Ovary (tissue), 7 donors: ENCODE measurements at regions not wholly inside any gene's neighbourhood (a gene's known extent, or its start where the extent isn't known, plus 50 kb on each side); places are given as distances from the start of the nearest gene placed in this dataset.
"Not testable (repeated sequence)": the region's sequence is repeated elsewhere in the genome, so short reads cannot be mapped to it uniquely, and the experiment has no call there.

ENCODE experiments used
- DNase-seq, 5 donors: peaks; one replicate each; pipeline ENCODE4 v3.0.0-alpha.2; 2019 to 2020
- H3K27ac ChIP-seq, 2 donors: fragments of 200-600 bp; one replicate each; pipeline versions ENCODE4 v1.5.1 to v1.8.0; 2019 to 2022
- H3K27me3 ChIP-seq: fragments of 200-600 bp; one replicate; pipeline ENCODE4 v1.8.0; 2022
- H3K36me3 ChIP-seq: fragments of 200-600 bp; sonication (generic); one replicate; pipeline ENCODE4 v1.5.1; 2019
- H3K4me1 ChIP-seq: one replicate; pipeline ENCODE4 v1.8.1; 2013; ENCODE audit warnings: mild to moderate bottlenecking, moderate library complexity; ENCODE audit not compliant: insufficient read depth
- H3K4me3 ChIP-seq: fragments of 200-600 bp; sonication (generic); one replicate; pipeline ENCODE4 v1.5.1; 2017
- H3K9me3 ChIP-seq, 2 donors: fragments of 200-600 bp in 1 of 2; sonication (generic) in 1 of 2; one replicate each; pipeline versions ENCODE4 v1.5.1 to v1.8.1; 2013 to 2019; ENCODE audit warnings: mild to moderate bottlenecking in 1 of 2, moderate library complexity in 1 of 2
- EP300 ChIP-seq: sonication (generic); formaldehyde crosslinking; IDR thresholded peaks from one replicate; pipeline ENCODE4 v1.6.1; 2017; ENCODE audit warnings: antibody characterized with exemption
- POLR2A ChIP-seq: fragments of 450-650 bp; IDR thresholded peaks from one replicate; pipeline ENCODE4 v1.6.1; 2017; ENCODE audit warnings: antibody characterized with exemption, mild to moderate bottlenecking, moderate library complexity
- WGBS, 3 donors: extraction: QIAGEN DNeasy Blood & Tissue Kit in 1 of 3; methylation state at CpG; one replicate each; pipeline versions ENCODE4 v1.1.5 to v1.1.7; 2013 to 2017; 5-methylcytosine and 5-hydroxymethylcytosine counted together
- intact Hi-C, 4 donors: fragments of 100-400 bp; cut with DNase I; formaldehyde crosslinking; loops; one replicate each; pipeline versions ENCODE4 v1.11.0 to v1.15.1; 2022 to 2023
- TF ChIP-seq, protein P1 (sequence below), 3 donors: fragments of 450-650 bp in 2 of 3; fragments of 200-600 bp in 1 of 3; IDR thresholded peaks; one replicate each; pipeline versions ENCODE4 v1.5.1 to v1.8.0; 2016 to 2022; ENCODE audit warnings: antibody characterized with exemption in 3 of 3, mild to moderate bottlenecking in 1 of 3
- donor health status: DM: no; HTN: no; CAD: no; lungs with moderate emphysema.
- donor health status: DM: no; HTN: no; CAD: no.
- donor health status: Bipolar disorder and iron deficiency.
- donor health status: DM: no; HTN: no; CAD: no.
- donor health status: DM: yes; HTN: yes; CAD: no.

DNA sequence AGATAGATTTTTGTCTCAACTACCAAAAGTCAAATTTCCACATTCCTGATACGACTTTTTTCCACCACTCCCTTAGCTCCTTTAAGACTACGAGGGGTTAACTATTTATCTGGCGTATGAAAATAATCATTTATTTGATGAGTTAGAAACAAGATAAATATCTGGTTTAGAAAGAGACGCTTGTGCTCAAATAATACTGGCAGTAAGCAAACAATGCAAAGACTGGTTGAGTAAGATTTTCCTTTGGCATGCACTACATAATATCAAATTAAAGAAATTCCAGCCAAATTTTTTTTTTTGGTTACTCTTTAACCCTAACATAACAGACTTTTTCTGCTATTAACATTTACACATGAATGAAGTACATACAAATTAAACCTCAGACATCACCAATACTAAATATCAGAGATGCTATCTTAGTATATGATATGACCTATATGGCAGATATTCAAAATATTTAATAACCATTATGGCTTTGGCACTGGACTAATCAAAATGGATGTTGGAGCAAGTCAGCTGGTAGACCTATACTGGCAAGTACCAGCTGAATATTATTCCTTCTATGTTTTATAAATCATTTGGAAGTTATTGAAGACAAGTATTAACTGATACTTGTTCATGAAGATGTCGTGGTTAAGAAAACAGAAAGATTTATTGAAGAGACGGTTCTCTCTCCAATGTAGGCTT is 345.3 kb downstream of the TFAP2B start:
- Histone ChIP-seq H3K36me3 (no peaks in the 10 kb centered on the region), H3K4me3 (no peak overlapping the region), H3K4me1 (no peaks in the 10 kb centered on the region), H3K9me3 (no peaks in the 10 kb centered on the region), H3K27me3 (no peaks in the 10 kb centered on the region), H3K27ac (no peak overlapping the region)
- no peak for DNase-seq
- no peak for TF ChIP-seq POLR2A
- no peak for TF ChIP-seq EP300
- TF ChIP-seq, protein P1, sequence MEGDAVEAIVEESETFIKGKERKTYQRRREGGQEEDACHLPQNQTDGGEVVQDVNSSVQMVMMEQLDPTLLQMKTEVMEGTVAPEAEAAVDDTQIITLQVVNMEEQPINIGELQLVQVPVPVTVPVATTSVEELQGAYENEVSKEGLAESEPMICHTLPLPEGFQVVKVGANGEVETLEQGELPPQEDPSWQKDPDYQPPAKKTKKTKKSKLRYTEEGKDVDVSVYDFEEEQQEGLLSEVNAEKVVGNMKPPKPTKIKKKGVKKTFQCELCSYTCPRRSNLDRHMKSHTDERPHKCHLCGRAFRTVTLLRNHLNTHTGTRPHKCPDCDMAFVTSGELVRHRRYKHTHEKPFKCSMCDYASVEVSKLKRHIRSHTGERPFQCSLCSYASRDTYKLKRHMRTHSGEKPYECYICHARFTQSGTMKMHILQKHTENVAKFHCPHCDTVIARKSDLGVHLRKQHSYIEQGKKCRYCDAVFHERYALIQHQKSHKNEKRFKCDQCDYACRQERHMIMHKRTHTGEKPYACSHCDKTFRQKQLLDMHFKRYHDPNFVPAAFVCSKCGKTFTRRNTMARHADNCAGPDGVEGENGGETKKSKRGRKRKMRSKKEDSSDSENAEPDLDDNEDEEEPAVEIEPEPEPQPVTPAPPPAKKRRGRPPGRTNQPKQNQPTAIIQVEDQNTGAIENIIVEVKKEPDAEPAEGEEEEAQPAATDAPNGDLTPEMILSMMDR (IDR thresholded peaks at IDR 0.05): no peak
- intact Hi-C loops: no loop called here
- WGBS, 3 donors: 75 to 80% (median 79%) methylated on average over 6 of the region's 6 CpGs

DNA sequence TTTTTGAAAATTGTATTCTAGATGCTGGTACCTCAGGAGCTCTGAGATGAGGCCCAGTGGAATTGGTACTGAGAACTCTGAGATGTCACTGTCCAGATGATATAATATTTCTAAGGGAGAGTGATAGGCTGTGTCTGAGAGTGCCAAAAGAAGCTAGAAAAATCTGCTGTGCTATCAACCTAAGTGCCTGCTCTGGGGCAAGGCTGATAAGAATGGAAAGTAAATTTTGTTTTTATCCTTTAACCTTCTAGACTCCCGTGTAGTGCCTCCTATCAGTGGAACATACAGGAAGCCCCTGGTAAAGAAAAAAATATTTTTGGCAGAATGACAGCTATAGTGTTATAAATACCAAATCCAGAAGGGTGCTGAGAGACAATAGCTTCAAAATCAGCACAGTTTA is 348.2 kb downstream of the TFAP2B start:
- intact Hi-C loops: no loop called here
- Histone ChIP-seq H3K27me3 (no peaks in the 10 kb centered on the region), H3K9me3 (no peaks in the 10 kb centered on the region), H3K4me3 (no peak overlapping the region), H3K36me3 (no peaks in the 10 kb centered on the region), H3K27ac (no peak overlapping the region), H3K4me1 (no peaks in the 10 kb centered on the region)
- DNase-seq: no peak
- WGBS, 3 donors: 10 to 27% (median 11%) methylated on average over 1 of the region's 1 CpG
- TF ChIP-seq, protein P1 (IDR thresholded peaks at IDR 0.05): no peak
- no peak for TF ChIP-seq EP300
- no peak for TF ChIP-seq POLR2A

DNA sequence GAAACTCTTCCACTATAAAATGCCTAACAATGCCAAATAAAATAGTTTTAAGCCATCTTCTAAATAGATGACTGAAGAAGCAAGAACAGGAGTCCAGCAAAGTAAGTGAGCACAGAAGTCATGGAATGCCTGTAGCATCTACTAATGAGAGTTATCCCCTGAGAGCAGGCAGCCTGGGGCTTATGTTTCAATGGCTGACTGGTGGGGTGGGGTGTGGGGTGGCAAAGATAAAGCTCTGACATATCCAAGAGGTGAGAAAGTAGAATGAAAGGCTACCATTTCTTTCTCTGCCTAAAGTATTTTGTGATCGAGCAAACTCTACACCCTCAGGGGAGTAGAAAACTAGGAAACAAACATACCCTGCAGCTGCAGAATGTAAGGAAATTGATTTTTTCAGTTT is 348.8 kb downstream of the TFAP2B start:
- intact Hi-C loops: no loop called here
- TF ChIP-seq POLR2A: no peak
- TF ChIP-seq, protein P1 (IDR thresholded peaks at IDR 0.05): no peak
- no peak for TF ChIP-seq EP300
- no peaks in the 10 kb centered on the region for H3K27me3 ChIP-seq
- no peak overlapping the region for H3K27ac ChIP-seq
- DNase-seq: no peak
- no peak overlapping the region for H3K4me3 ChIP-seq
- WGBS, 3 donors: 68 to 84% (median 80%) methylated on average over 1 of the region's 1 CpG
- H3K36me3 ChIP-seq: no peaks in the 10 kb centered on the region
- no peaks in the 10 kb centered on the region for H3K4me1 ChIP-seq
- no peaks in the 10 kb centered on the region for H3K9me3 ChIP-seq

DNA sequence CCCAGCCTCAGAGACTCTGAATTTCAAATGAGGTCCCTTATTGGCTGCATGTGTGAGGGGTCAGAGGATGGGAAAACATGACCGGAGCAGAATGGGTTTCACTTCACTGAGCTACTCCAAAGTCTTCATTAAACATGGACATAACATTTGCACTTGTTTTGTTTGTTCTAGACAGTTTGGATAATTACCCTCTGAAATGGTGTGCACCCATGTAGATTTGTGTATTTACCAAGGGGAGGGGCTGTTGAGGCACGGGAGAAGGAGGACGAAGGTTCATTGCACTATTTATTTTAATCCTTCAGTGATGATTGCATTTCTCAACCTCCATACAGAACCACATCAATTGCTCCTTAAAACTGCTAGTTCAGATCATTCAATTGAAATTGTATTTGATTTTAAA is 364.2 kb downstream of the TFAP2B start:
- H3K27ac ChIP-seq: no peak overlapping the region
- no peaks in the 10 kb centered on the region for H3K36me3 ChIP-seq
- H3K27me3 ChIP-seq: no peaks in the 10 kb centered on the region
- WGBS, 3 donors: 52 to 67% (median 63%) methylated on average over 3 of the region's 3 CpGs
- H3K4me3 ChIP-seq: no peak overlapping the region
- intact Hi-C loops: no loop called here
- DNase-seq: no peak
- no peak for TF ChIP-seq POLR2A
- no peaks in the 10 kb centered on the region for H3K4me1 ChIP-seq
- no peaks in the 10 kb centered on the region for H3K9me3 ChIP-seq

DNA sequence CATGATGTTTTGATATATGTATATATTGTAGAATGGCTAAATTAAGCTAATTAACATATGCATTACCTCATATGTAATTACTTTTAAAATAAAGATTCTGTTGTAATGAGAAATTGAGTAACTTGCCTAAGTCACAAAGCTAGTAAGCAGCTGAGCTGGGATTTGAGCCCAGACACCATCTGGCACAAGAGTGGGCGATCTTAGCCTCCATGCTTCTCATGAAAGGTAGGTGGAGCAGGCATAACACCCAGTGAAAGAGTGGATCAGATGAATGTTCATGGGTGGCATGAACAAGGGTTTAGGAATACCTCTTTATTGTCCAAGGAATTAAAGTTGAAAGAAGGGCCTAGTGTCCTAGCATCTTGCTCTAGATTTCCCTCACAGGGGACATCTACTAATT is 365.4 kb downstream of the TFAP2B start:
- intact Hi-C loops: no loop called here
- no peak for TF ChIP-seq EP300
- no peak for TF ChIP-seq POLR2A
- WGBS, 3 donors: 79 to 89% (median 86%) methylated on average over 1 of the region's 1 CpG

DNA sequence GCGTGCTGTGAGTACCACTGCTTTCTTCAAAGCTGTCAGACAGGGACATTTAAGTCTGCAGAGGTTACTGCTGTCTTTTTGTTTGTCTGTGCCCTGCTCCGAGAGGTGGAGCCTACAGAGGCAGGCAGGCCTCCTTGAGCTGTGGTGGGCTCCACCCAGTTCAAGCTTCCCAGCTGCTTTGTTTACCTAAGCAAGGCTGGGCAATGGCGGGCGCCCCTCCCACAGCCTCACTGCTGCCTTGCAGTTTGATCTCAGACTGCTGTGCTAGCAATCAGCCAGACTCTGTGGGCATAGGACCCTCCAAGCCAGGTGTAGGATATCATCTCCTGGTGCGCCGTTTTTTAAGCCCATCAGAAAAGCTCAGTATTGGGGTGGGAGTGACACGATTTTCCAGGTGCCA is 374.5 kb downstream of the TFAP2B start:
- intact Hi-C loops, H3K36me3 ChIP-seq, H3K27ac ChIP-seq, H3K4me3 ChIP-seq, H3K27me3 ChIP-seq, H3K4me1 ChIP-seq, H3K9me3 ChIP-seq, DNase-seq: not testable (repeated sequence)
- 84 to 94% (median 87%) methylated on average over 7 of the region's 7 CpGs for WGBS, 3 donors

More for the DNA sequence above, 365.4 kb downstream of the TFAP2B start:
- no peak for DNase-seq
- Histone ChIP-seq H3K4me3 (no peak overlapping the region), H3K4me1 (no peaks in the 10 kb centered on the region), H3K9me3 (no peaks in the 10 kb centered on the region), H3K27me3 (no peaks in the 10 kb centered on the region), H3K36me3 (no peaks in the 10 kb centered on the region), H3K27ac (no peak overlapping the region)
